ENCODE measurements at regions not wholly inside any gene's neighbourhood (a gene's known extent, or its start where the extent isn't known, plus 50 kb on each side); places are given as distances from the start of the nearest gene placed in this dataset.

- TF ChIP-seq CTCF (IDR thresholded peaks at IDR 0.05) (no peak), POLR2AphosphoS5 (IDR thresholded peaks at IDR 0.05) (no peak), EP300 (IDR thresholded peaks at IDR 0.05) (no peak), POLR2A (IDR thresholded peaks at IDR 0.05) (no peak)
Measured at GRCh38 chr17:36703860-36704266, 102.5 kb downstream of the MRM1 start.
